GM21619 (cell line): ENCODE measurements at regions not wholly inside any gene's neighbourhood (a gene's known extent, or its start where the extent isn't known, plus 50 kb on each side); places are given as distances from the start of the nearest gene placed in this dataset.

Experiments
- ATAC-seq: cut with Tn5 transposase; IDR thresholded peaks from one replicate; pipeline ENCODE4 v1.9.1; 2021; ENCODE audit not compliant: unreplicated experiment

DNA sequence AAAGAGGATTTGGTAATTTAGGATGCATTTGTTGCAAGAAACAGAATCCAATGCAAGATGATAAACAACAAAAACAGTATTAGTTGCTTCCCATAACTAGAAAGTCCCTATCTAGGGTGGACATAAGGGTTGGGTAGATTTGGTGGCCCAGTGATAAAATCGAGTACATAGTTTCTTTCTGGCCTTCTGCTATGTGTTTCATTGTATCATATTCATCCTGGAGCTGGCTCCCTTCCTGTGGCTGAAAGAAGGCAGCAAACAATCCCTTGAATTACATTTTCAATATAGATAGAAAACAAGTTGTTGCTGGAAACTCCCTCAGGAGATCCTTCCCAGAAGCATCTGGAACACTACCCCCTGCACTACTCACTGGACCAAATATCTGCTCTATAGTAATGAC lies 135.1 kb downstream of the ID4 start:
- no peak for ATAC-seq

DNA sequence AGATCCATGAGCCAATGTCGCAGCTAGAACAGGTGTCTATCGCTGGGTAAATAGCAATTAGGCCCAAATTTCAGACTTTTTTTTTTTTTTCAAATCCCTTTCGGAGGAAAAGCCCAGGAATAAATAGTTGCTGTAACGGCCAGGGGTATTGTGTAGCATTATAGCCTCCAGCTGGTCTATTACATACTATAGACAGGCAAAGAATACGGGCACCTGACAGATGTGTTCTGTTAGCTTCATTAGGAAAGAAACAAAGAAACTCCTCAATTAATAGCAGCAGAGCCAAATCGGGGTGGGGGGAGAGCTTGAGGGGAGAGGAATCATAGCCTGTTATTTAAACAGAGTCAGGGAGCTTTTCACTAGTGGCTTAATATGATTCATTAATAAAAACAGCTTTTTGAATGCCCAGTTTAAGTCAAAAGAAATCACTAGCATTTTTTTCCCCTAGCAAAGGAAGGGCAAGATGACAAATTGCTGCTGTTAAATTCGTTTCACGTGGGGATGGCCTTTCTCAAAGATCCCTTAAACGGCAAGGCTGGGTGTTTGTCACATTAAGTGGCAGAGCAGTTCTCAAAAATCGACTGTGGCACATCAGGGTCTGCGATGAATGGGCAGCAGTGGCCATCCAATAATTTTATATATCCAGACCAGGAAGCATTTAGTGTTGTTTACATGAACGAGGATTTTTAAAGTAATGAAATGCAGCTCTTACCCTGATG lies 139.4 kb downstream of the ID4 start:
- no peak for ATAC-seq

DNA sequence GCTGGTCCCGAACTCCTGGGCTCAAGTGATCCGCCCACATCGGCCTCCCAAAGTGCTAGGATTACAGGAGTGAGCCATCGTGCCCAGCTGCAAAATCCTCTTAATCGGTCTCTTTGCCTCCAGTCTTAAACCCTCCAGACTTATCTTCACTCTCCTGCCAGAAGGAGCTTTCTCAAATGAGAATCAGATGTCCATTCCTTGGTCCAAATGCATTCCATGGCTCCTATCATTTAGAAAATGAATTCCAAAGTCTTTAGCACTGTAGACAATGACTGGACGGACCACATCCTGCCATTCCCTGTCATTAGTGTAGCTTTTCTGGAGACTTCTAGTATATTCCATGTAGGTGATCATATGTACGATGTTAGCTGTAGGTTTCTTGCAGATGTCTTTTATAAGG lies 141.9 kb downstream of the ID4 start:
- ATAC-seq, result no peak

DNA sequence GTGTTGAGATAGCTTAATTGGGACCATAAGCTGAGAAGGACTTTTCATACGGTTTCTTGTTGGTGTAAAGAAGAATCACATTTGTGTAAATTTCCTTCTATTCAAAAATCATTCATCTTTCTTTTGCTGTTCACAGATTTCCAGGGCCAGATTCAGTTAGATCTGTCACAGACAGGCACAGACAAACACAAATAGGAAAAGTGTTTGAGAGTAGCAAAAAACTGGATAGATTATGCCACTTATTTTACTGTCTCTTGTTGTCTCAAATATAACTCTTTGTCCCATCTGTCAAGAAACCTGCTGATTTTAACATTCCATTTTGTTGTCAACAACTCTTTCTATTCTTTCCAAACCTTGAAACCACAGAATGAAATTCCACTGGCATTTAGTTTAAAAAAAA lies 142.8 kb downstream of the ID4 start:
- no peak for ATAC-seq

DNA sequence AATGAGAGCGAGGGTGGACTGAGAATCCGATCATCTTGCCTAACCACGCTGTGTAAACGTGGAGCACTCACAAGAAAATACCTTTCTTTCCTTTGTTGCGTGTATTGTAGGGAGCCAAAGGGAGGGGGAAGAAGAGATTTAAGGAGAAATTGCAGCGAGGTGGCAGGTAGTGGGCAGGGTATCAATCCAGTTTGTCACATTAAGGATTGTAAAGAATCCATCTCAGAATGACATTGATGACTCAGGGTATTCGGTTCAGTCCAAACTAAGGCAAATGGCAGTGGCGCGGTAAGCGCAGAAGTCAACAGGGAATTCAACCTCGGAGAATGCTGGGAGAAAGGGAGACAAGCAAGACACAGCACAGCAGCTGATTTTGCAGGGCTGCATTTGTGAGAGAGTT lies 146.2 kb downstream of the ID4 start:
- no peak for ATAC-seq

DNA sequence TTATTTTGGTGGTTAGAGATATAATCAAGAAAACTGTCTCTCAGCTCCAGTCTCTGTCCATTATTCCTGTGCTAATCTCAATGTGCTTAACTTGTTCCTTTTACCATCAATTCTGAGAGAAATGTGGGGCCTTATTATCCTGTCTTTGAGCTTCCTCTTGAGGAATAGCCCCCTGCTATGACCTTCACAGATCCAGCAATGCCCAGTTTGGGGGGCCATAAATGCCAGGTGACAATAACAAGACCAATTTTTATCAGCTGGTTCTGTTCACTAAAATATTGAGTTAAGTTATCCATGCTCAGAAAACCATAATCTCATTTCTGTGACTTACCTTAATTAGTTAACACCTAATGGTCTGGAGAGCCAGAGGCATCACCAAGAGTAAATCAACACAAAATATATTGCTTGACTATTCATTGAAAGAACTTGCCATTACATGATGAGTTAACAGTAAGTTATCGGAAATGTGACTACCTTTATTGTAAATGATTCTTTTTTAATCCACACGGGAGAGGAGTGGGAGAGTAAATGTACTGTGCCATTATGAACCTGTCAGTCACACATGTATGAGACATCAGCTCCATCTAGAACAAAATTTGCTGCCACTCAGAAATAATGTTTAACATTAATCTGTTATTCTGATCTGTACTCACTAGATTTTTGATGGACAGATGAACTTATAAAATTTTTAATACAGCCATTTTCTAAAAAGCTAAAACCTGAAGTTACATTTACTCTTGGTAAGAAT lies 149.7 kb downstream of the ID4 start:
- no peak for ATAC-seq

DNA sequence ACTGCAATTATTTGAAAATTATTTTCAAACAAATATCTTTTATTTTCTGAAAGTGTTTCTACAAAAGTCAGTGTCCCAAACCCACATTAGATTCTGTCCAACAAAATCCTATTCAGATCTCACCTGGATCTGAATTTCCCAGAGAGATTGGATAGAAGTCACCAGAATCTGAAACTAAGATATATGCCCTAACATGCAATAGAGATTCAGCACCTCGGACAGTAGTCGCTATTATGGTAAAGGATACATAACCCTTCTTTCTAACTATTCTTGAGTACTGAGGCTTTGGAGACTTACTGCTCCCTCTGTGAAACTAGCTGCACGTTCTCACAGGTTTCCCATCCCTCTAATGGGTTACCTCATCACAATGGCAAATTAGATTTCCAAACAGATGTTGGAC lies 151.4 kb downstream of the ID4 start:
- ATAC-seq, result no peak

DNA sequence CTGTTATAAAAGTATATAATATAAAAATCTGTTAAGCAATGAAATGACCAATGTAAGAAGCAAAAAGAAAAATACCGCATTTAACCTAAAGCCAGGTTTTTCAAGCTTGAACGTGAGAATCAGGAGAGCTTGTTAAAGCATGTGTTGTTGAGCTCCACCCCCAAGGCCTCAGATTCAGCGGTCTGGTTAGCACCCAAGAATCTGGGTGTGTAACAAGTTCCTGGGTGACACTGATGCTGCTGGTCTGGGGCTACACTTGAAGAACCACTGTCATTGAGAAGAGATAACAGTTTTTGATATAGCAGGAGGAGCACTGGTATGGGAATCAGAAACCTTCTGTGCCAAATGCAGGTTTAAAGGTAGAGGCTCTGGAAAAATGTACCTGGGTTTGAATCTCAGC lies 154.0 kb downstream of the ID4 start:
- ATAC-seq, result no peak

DNA sequence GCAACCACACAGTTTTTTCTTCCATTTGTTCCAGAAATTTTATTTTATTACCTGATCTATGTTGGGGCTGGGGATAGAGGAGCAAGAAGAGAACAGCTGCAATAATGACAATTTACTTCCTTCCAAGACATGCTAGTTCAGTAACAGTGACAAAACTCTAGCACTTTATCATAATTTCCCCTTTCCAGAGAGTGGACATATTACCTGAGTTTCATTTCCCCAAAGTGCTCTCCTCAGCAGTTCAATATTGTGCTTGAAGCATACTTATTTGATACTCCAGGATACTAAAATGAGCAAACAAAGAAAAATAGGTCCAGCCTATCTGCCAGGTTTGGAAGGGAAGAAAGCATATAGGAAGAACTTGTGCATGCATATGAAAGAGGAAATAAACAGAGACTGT lies 157.7 kb downstream of the ID4 start:
- ATAC-seq, result no peak

DNA sequence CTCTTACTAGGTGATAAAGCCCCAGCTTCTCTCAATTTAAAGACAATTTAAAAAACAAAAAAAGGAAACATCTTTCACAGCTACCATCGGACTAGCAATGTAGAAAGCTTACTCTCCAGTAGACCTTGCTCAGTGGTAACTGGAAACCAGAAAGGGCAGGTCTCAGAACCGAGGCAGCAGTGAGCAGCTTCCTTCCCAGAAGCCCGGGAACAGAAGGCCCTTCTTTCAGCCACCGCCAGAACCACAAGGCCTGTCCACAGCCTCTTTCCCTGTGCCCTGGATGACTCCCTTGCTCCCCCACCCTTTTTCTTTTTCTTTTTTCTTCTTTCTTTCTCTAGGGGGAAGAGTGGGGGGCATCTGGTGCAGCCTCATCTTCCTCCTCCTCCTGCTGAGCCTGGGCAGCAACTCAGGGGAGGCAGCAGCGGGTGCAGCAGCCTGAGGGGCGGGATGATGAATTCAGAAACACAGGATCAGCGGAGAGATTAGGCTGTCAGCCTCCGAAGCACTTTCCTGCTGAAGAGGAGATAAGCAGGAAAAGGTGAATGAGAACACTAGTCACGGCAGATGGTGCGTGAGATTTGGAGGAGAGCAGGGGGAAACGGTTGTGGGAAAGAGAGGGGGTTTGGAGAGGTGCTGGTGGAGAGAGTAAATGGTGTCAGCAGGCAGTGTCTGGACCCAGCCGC lies 158.5 kb downstream of the ID4 start:
- no peak for ATAC-seq

DNA sequence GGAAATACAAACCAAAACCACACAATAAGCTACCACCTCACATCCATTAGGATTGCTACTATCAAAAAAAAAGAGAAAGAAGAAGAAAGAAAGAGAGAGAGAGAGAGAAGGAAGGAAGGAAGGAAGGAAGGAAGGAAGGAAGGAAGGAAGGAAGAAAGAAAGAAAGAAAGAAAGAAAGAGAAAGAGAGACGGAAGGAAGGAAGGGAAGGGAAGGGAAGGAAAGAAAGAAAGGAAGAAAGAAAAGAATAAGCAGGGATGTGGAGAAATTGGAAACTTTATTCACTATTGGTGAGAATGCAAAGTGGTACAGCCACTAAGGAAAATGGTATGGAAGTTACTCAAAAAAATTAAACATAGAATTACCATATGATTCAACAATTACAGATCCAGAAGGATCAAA lies 159.9 kb downstream of the ID4 start:
- ATAC-seq, result no peak

DNA sequence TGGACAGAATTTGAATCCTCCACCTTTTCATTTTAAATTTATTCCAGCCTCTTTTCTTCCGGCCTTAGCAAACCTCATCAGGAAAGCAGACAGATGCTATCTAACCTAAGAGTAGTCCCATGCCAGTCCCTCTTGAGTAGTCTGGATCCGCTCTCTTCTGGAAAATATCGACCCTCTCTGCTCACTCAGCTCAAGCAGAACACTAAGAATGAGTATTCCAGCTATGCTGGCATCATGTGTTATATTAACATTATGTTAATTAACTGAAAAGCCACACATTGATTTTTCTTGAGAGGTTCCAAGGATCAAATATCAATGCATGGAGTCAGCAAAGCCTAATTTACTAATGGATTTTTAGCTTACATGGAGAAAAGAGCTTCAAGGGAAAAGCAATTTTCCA lies 161.4 kb downstream of the ID4 start:
- ATAC-seq, result no peak

DNA sequence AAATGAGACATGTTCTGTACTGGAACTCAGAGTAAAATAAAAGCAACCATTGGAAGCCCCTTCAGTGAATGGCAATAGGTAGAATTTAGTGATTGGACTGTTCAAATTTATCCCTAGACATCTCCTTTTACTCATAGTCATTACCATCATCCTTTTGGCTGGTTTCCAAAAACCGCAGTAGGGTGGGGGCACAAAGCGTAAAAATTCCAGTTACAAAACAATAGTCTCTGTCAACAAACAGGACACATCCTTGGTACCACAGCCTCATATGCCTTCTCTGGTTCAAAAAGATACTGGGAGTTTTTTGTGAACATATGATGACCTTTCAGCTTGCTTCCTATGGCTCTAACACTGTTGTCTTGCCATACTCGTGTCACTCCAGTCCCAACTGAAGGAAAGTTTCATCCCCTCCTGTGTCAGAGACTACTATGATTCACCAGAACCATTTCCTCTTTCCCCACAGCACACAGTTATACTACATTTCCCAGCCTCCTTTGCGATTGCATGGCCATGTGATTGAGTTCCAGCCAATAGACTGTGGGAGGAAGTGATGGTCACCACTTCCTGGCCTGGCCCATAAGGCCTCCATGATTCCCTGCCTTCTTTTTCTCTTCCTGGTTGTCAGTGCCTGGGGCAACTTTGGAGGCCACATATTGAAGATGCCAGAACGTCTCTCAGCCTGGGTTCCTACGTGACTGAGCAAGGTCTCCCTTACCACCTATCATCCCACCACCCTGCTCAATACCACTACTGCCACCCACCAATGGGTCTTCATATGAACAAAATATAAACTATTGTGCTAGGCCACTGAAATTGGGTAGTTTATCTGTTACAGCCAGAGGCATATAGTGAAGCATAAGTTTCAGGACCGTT lies 162.4 kb downstream of the ID4 start:
- ATAC-seq, result peak; percentile 93

DNA sequence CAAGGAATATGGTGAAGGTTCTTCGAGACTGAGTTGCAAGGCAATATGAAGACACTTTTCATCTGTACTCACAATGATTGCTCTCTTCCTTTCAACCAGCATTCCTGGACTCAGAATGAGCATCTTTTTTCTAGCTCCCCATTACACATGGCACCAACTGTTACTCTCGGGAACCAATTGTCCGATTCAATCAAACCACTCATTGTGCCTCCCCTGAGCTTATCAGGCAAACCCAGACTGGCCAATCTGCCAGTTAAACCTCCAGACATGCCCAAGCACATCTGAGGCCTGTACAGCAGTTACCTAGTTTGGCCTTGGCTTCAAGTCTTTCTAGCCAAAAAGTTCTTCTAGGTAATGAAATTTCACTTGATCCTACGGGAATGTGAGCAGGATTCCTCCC lies 164.1 kb downstream of the ID4 start:
- ATAC-seq, result no peak

DNA sequence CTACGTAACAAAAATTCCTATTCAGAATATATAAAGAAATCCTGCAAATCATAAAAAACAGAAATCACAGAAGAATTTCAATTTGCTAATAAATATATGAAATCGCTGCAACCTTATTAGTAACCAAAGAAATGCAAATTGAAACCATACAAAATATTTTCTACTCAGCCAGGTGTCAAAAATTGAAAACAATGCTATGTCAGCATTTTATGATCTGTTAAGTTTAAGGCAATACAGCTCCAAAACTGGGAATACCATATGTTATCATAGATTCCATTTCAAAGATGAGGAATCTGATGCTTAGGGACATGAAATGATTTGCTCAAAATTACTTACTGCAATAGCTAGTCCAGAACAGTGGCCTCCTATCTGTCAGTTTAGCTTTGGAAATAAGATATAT lies 168.9 kb downstream of the ID4 start:
- no peak for ATAC-seq

DNA sequence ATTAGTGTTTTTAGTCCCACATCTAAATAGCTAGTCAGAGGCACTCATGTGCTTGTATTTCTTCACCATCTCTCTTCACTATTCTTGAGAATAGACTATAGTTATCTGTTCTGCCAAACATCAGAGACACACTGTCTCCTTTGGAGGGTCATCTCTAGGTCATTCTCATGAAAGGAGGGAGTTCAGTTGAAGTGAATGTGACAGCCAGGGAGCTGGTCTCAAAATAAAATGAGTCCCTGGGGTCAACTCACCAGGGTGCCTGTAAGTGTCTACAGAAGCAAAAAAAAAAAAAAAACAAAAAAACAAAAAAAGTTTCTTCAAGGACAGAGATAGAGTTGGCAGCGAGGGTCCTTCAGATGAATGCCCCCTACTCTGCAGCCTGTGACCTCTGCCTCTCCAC lies 171.0 kb downstream of the ID4 start:
- no peak for ATAC-seq

DNA sequence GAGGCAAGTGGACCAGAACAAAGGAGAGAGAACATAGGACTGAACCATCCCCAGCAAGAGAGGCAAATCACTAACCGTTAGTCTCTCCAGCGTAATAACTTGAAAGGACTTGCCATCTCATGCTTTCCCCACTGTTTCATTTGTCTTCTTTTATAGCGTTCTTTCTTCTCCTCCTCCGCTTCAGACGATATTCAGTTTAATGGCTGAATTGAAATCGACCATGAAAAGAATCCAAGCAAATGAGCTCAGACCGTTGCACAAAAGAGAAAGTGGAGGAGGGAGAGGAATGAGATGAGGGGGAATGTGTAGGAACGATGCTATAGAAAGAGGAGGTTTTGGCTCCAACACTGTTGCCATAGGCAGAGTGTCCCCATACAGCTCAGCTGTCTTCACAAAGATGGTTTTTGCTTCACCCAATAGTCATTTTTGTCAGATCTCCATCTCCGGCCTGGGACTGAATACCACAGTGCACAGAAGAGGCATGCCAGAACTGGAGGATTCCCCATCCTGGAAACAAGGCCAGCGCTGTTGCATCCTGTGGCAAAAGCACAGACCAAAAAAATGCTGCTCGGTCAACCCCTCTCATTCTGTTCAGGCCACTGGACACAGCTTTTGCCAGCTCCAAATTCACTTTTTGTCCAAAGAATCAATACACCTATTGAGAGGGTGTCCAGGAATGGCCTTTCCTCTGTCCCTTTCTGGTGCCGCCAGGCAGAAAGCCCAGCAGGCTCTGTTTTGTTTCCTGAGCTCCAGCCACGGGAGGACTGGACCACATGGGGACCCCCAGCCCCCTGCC lies 176.1 kb downstream of the ID4 start:
- no peak for ATAC-seq

DNA sequence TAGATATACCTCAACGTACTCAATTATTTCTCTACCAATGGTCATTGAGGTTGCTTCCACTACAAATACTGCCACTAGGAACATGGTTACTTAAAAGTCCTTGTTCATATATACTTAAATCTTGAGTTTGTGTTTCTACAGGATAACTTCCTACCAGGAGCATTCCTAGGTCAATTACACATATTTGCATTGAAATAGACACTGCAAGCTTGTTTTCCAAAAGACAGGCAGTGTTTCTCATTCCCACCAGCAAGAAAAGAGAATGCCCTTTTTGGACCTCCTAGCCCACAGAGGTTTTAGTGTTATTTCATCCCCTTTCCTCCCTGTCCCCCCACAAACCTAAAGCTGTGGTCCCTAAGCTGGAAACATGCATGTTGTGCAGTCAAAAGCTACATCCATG lies 177.3 kb downstream of the ID4 start:
- ATAC-seq, result no peak

DNA sequence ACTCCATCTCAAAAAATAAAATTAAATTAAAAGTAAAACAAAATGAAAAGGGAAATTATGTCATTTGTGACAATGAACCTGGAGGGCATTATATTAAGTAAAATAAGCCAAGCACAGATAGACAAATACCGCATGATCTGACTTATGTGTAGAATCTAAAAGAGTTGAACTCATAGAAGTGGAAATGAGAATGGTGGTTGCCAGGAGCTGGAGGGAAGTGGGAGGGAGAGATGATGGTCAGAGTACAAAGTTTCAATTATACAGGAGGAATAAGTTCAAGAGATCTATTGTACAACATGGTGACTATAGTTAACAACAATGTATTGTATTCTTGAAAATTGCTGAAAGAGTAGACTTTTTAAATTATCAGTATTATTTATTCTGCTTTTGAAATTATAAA lies 183.4 kb downstream of the ID4 start:
- ATAC-seq, result no peak

DNA sequence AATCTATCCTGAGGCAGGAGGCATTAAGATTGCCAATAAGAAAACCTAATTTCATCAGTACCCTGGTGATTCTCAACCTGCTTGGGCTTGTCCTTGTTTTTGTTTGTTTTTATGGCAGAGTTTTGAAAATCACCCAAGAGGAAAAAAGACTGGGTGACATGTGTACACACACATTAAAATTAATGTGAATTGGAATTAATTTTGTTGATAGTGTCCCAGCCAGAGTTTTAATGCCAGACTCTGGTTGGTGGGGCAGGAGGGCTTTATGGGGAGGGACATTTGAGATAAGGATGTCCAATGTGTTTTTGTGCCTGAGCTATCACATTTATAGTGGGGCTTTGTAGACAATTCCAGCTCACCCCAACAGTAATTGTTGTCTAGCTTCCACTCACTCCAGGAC lies 184.6 kb downstream of the ID4 start:
- no peak for ATAC-seq
